Mucosa of gallbladder (tissue), 1 donor: ENCODE measurements at regions not wholly inside any gene's neighbourhood (a gene's known extent, or its start where the extent isn't known, plus 50 kb on each side); places are given as distances from the start of the nearest gene placed in this dataset.

Experiments used
- DNase-seq: peaks from one replicate; pipeline ENCODE4 v3.0.0-alpha.2; 2020; ENCODE audit warnings: low spot score
- donor health status: DM: no; HTN: no; CAD: no.

DNA sequence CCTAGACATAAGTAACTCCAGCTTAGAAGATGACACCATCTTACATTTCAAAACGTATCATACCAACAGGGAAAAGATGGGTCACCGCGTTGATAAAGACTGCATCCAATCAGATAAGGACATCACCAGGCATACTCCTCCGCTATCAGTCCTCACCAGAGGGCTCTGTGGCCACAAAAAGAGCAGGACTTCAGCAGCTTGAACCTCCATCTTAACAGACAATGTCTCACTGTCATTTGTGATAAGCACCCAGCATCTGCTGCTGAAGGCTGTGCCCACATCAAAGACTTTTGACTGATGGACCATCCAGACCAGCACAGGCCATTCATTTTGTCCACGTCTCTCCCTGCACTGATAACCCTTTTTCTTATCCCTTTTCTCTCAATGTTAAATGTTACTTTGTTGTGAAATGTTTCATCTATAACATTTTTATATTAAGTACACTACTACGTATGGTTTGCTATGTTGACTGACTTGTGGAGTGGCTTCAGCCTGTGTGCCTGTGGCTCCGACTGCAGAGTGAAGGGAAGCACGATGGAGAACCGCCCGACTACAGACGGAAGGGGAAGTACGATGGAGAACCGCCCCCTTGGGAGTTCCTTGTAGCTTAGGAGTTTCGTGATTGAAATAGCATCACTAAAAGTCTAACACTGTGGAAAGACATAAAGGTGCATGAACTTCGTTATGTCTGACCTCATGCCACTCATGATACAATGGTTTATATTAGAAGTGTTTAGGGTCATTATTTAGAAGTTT lies 595.4 kb upstream of the AGA start:
- DNase-seq: no peak

DNA sequence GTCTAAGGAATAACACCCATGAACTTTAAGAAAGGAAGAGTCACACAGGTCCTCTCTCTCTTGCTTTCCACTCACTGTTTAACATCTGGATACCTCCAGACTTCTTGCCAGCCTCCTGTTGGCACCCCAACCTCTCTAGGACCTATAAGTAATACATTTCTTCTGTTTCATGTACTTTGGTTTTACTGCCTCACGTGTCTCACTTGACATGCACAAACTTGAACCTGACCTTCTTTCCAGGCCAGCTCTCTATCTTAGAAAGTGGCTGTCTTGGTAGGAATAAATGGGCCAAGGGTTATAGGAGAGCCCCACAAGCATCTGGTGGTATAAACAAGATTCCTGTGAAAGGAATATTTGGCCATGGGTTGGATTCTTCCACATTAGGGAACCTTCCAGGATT lies 614.8 kb upstream of the AGA start:
- DNase-seq: no peak

DNA sequence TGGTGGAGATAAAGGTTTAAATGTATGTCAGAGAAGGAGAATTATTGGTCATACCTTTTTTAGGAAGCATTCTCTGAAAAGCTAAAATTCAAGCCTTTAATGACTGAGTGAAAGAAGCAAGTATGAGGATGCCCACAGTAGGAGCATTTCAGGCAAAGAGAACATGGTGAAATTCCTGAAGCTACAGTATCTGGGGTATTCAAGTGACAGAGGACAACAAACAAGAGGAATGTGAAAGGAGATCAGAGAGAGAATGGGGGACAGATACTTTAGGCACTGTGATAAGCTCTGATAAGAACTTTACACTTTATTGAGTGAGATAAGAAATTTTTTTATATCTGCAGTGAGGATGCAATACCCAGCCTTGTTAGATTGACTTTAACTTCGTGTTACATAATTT lies 621.3 kb upstream of the AGA start:
- DNase-seq: no peak

DNA sequence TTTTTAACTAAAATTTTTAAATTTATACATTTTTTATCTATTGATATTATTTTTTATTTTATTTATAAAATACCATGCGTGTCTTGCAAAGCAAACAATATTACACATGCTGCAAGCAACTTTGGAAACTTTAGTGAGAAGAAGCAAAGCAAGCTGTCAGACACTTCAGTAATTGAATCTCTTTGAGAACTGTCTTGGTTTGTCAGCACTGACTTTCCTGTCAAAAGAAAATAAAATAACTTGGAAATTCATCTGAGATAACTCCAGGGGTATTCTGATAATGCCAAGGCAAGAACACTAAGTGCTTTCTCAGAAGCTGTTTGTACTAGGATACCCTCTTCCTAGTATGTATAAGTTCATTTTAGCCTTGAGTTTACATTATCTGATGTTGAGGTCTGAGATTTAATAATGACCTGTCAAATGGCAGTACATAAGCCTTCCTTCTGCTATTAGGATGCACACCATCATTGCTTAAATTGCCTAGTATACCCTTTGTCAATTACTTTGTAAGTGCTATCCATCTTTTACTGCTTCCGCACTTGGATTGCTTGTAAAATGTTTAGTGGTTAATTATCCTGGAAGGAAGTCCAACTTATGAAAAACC lies 624.2 kb upstream of the AGA start:
- no peak for DNase-seq

DNA sequence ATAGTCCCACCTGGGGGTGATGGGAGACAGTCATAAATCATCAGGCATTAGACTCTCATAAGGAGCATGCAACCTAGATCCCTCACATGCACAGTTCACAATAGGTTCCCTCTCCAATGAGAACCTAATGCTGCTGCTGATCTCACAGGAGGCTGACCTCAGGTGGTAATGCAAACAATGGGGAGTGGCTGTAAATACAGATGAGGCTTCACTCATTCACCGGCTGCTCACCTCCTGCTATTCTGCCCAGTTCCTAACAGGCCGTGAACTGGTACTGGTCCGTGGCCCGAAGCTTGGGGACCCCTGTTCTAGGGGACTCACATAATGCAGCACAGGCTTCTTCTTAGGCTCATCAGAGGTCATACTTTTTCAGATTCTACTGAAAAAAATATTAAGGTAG lies 625.9 kb upstream of the AGA start:
- no peak for DNase-seq

DNA sequence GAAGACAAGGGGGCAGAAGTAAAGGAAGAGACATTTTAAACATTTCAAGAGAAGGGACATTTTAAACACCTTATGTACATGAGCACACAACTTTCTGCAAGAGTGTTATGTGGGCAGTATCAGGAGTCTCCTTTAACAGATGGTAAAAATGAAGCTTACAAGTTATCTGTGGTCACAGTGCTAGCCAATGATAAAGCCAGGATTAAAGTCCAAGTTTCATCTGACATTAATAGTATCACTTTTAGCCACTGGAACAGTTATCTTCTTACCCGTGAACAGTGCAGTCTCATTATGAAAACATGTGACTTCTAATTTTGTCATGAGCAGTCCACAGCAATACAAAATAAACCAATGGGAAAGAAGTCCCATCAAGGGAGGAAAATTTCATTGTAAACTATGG lies 627.9 kb upstream of the AGA start:
- no peak for DNase-seq

DNA sequence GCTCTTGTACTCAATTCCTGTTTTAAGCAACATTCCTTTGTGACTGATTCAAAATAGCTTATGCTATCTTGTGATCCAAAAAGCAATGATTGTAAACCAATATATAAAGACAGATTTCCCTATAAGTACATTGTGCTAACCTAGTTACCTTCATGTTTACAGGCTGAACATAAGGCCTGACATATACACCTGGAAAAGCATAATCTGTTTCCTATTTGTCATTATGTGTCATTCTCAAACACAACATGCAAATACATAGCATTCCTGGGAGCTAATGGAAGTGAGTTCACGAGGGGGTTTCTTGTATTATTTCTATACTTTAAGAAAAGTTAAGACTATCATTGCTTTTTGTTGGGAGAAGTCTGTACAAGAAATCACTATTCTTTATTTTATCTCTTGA lies 638.1 kb upstream of the AGA start:
- DNase-seq: no peak

DNA sequence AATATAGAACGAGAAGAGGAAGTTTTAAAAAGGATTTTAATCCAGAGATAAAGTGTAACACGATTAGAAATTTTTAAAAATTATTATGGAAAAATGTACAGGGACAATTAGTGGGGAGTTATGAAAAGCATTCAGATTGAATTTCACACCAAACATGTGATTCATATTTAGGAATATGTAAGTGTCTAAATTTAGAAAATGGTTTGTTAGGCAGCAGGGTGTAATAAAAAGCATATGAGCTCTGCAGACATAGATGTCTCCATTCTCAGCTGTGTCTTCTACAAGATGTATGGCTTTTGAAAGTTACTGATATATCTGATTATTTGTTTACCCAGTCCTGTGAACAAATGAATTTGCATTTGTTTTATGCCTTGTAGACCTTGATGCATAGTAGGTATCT lies 638.9 kb upstream of the AGA start:
- no peak for DNase-seq

DNA sequence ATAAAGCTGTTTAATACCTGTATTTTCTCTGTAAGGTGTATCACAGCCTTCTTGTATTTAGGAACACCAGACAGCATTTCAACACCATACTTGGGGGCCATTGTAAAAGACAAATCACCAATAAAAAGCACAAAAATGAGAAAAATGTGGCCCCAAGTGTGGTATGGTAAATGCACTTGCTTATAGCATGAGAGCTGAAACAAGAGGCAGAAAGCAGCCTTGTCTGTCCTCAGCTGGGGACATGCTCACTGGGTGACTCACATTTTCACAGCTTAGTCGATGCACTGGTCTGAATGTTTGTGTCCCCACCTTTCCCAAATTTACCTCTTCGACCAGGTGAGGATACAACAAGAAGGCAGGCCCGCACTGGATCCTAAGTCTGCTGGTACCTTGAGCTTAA lies 639.7 kb upstream of the AGA start:
- DNase-seq: no peak

DNA sequence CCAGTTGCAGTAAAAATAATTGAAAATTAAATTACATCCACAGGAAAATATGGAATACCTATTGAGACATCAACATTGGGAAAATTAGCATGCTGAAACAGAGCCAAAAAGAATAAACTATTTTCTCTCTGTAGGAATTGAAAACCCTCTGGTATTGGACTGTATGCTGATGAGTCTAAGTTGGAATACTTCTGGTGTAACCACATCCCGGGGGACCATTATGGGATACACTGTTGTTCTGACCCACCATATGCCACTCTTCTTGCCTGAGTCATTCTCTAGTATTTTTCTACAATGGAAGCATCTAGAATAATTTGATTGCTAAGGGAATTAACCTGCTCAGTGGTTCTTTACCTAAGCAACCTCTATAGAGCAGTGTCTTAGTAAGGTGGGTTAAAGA lies 640.7 kb upstream of the AGA start:
- no peak for DNase-seq

DNA sequence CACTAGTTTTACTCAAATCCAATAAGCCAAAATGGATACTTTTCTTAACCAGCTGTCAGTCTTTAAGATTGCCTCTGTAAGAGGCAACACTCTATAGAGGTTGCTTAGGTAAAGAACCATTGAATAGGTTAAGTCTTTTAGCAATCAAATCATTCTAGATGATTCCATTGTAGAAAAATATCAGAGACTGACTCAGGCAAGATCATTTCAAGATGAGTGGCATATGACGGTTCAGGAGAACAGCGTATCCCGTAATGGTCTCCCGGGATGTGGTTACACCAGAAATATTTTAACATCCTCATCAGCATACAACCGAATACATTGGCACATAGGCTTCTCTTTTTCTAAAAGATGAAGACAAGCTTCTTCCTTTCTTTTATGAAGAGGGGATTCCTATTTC lies 641.7 kb upstream of the AGA start:
- no peak for DNase-seq

DNA sequence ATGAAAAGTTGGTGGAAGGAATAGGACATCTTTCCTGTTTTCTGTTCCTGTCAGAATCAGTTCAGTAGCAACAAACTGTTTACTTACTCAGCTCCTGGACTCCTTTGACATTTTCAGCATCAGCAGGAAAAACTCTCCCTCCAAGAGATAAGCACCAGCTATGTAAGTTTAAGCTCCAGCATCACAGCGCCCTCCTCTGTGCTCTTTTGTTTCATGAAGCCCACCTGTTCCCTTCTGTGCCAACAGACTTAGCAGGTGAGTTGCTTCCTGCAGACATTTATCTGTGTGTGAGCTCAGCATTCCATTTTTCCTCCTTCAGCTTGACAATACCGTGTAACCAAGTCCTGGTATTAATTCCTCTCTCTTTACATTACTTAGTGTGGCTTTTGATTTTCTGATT lies 644.1 kb upstream of the AGA start:
- no peak for DNase-seq

DNA sequence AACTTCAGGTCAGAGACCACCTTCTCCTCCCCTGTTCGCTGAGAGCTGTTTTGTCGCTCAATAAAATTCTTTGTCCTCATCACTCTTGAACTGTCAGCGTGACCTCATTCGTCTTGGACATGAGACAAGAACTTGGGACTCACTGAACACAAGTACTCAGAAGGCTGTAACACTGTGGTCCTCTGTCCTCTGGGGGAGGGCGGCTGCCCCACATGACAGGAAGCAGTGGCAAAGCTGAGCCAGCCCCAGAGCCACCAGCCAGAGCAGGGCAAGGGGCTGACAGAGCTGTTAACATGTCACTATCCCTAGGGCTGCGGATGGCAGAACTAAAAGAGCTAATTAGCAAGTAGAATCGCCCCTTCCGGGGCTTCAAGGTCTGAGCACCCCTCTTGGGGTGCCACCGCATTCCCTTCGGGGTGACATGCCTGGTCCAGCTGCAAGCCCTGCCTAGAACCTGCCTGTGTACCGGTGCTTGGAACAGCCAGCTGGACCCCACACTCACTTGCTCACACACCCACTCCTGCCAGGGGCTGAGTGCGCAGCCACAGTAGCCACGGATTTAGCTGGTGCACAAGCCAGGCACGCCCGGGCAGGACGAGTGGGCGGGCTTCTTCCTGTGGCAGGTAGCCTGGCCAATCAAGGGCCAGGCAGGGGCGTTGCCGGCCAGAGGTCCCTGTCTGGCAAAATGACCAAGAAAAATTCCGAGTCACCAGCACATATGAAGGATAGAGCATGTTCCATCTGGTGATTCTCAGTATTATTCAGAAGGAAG lies 648.6 kb upstream of the AGA start:
- DNase-seq: no peak

DNA sequence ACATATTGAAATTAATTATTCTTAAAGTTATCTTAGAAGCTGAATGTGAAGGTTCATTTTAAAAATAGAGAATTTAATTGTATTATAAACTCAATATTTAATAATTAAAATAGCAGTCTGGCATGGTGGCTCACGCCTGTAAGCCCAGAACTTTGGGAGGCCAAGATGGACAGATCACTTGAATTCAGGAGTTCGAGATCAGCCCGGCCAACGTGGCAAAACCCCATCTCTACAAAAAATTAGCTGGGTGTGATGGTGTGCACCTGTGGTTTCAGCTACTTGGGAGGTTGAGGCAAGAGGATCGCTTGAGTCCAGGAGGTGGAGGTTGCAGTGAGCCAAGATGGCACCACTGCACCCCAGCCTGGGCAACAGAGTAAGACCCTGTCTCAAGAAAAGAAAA lies 659.9 kb upstream of the AGA start:
- DNase-seq: no peak

DNA sequence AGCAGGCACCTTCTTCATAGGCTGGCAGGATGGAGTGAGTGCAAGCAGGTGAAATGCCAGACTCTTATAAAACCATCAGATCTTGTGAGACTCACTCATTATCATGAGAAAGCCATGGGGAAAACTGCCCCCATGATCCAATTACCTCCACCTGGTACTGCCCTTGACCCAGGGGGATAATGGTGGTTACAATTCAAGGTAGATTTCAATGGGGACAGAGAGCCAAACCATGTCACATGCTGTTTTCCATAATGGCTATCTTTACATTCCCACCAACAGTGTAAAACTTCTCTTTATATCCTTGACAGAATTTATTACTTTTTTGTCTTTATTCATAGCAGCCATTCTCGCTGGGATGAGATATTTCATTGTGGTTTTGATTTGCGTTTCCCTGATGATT lies 663.0 kb upstream of the AGA start:
- no peak for DNase-seq

DNA sequence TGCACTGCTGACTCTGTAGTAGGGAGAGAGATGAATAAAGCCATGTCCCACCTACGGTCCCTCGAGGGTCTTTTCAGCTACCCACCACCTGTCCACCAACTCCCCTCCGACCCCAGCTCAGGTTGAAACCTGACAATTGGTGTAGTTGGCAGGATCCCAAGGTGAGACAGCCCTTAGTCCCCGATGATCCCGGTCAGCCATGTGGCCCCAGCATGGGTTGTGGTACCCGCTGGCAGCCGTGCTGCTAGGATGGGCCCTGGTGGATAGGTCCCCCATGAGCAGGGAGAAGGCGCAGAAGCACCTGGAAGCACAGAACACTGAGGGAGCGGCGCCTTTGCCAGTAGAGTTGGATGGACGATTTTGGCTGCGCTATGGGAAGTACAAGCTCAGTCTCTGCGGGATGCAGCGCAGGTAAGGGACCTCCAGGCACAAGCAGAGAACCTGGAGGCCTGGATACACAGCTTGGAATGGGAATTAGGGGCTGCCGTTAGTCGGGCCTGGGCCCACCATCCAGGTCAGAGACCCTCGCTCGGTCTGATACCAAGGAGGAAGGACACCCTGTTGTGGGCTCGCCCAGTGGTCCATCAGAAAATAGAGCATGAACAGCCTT lies 694.6 kb upstream of the AGA start:
- DNase-seq: no peak

DNA sequence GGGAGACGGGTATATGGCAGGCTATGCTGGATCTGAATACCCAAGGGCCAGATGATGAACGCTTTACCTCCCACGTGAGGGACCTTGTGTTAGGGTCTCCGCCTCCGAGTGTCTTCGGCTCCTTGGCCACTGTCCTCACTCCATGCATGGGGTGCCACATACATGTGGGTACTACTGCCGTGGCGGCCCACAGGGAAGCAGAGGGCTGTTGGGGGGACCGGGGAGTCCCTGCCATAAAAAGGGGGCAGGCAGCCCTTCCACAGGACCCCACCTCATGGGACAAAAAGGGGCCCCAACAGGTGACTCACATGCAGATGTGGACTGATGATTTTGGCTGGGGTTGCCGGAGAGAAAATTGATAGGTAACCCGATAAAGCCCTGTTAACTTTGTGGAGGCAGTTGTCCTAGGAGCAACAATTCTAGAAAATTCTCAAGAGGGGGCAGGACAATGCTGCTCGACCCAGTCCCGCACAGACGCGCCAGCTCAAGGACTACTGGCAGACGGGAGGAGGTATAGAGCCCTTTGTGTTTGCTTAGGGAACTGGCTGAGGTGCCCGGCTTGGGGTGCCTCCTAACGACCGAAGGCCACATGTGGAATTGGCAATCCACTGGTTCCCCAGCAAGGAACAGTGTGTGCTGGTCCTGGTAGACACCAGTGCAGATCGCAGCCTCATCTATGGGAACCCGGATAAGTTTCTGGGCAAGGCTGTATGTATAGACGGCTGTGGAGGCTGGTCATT lies 695.7 kb upstream of the AGA start:
- DNase-seq: no peak

DNA sequence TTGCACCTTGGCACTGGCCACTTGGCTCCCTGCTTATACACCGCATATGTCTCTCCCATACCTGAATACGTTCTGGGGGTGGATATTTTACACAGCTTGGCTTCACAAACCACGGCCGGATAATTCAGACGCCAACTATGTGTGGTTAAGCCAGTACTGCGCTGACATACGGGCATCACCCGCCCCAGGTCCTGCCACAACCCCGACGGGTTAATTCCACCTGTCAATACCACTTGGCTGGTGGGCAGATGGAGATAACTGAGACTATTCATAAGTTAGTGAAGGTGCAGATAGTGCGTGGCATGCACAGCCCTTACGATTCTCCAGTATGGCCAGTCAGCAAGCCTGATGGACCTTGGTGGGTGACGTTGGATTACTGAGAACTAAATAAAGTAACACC lies 696.3 kb upstream of the AGA start:
- no peak for DNase-seq

DNA sequence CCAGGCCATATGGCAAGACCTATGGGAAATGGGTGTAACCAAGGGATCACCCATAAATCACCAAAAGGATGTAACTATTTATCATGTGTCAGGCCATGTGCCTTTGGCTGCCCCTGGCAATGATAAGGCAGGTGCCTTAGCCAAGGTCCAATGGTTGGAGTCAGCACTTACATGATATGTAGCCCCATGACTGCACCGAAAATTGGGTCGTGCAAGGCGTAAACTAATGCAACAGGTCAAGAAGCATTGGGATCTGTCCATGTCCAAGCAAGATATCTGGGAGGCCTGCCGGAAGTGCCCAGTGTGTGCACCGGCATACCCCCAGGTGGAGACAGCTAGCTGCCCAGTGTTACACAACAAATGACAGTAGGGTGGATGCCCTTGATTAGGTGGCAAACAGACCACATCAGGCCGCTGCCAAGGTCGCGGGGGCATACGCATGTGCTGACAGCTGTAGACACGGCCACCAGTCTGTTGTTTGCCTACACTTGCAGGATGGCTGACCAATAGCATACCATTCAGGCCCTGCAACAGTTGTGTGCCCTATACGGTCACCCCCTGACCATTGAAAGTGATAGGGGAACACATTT lies 698.2 kb upstream of the AGA start:
- DNase-seq: no peak

DNA sequence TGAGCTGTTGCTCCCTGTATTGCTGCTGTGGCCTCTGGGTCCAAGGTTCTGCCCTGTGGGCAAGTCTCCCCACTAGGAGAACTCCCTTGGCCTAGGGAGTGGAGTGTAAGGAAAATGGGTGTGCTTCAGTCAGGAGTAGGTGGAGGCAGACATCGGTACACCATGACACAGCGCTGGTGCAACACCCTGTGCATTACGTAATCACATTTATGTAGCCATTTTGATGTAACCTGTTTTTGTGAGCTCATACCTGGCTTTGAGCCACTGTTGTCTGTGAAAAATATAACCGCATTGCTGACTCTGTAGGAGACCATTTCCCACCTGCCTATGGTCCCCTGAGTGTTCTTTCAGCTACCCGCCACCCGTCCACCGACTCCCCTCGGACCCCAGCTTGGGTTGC lies 700.5 kb upstream of the AGA start:
- DNase-seq: no peak

DNA sequence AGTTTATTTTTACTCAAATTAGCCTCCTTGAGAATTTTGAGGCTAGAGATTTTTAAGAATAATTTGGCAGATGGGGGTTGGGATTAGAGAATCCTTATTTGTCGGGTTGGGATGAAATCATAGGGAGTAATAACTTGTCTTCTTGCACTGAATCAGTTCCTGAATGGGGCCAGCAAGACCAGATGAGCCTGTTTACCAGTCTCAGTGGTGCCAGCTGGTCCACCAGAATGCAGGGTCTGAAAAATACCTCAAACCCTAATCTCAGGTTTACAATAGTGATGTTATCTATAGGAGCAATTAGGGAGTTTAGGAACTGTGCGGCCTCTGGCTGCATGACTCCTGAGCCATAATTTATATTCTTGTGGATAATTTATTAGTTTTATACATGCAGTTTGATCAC lies 705.9 kb upstream of the AGA start:
- DNase-seq: no peak
